Neural progenitor cell (in vitro differentiated cells): ENCODE measurements at regions not wholly inside any gene's neighbourhood (a gene's known extent, or its start where the extent isn't known, plus 50 kb on each side); places are given as distances from the start of the nearest gene placed in this dataset.

Experiments
- DNase-seq: peaks from one replicate; pipeline ENCODE4 v3.0.0-alpha.2; 2016; ENCODE audit warnings: low spot score
- H2AFZ ChIP-seq: fragments of 200-600 bp; sonication (generic); replicated peaks from 2 replicates; pipeline ENCODE4 v1.6.1; 2016; ENCODE audit warnings: antibody characterized with exemption
- H3F3A ChIP-seq: fragments of 200-600 bp; sonication (generic); 2 replicates; pipeline ENCODE4 v1.6.1; 2016; ENCODE audit warnings: antibody characterized with exemption, low read depth
- H3K27ac ChIP-seq: fragments of 200-600 bp; sonication (generic); 2 replicates; pipeline ENCODE4 v1.5.1; 2016; ENCODE audit warnings: mild to moderate bottlenecking
- H3K27me3 ChIP-seq: fragments of 200-600 bp; sonication (generic); 2 replicates; pipeline ENCODE4 v1.6.1; 2016; ENCODE audit warnings: mild to moderate bottlenecking, moderate library complexity
- H3K36me3 ChIP-seq: fragments of 200-600 bp; sonication (generic); 2 replicates; pipeline ENCODE4 v1.5.1; 2016
- H3K4me1 ChIP-seq: fragments of 200-600 bp; sonication (generic); 2 replicates; pipeline ENCODE4 v1.6.1; 2016; ENCODE audit warnings: mixed run types
- H3K4me2 ChIP-seq: fragments of 200-600 bp; sonication (generic); 2 replicates; pipeline ENCODE4 v1.6.1; 2016
- H3K4me3 ChIP-seq: fragments of 200-600 bp; sonication (generic); 2 replicates; pipeline ENCODE4 v1.5.1; 2016
- H3K79me2 ChIP-seq: fragments of 200-600 bp; sonication (generic); 2 replicates; pipeline ENCODE4 v1.6.1; 2016; ENCODE audit warnings: low read depth
- H3K9ac ChIP-seq: fragments of 200-600 bp; sonication (generic); 2 replicates; pipeline ENCODE4 v1.6.1; 2016
- H3K9me3 ChIP-seq: fragments of 200-600 bp; sonication (generic); 2 replicates; pipeline ENCODE4 v1.5.1; 2016; ENCODE audit warnings: low read depth
- H4K20me1 ChIP-seq: fragments of 200-600 bp; sonication (generic); 2 replicates; pipeline ENCODE4 v1.6.1; 2016; ENCODE audit warnings: low read depth
- H3K27ac Mint-ChIP-seq: 3 replicates; pipeline ENCODE4 v1.8.0; 2021; ENCODE audit warnings: mixed read lengths
- H3K27me3 Mint-ChIP-seq: 2 replicates; pipeline ENCODE4 v1.8.0; 2022; ENCODE audit warnings: low read depth, mild to moderate bottlenecking, inconsistent platforms, moderate library complexity, mixed read lengths; ENCODE audit not compliant: insufficient read depth
- H3K36me3 Mint-ChIP-seq: 3 replicates; pipeline ENCODE4 v1.8.0; 2021; ENCODE audit warnings: mixed read lengths
- H3K4me1 Mint-ChIP-seq: 3 replicates; pipeline ENCODE4 v1.8.0; 2021; ENCODE audit warnings: mixed read lengths
- H3K4me3 Mint-ChIP-seq: 3 replicates; pipeline ENCODE4 v1.8.0; 2021; ENCODE audit warnings: mild to moderate bottlenecking, moderate library complexity, mixed read lengths
- H3K9me3 Mint-ChIP-seq: 3 replicates; pipeline ENCODE4 v1.8.0; 2020; ENCODE audit warnings: mixed read lengths
- EZH2 ChIP-seq: fragments of 200-600 bp; sonication (generic); IDR thresholded peaks from 2 replicates; pipeline ENCODE4 v1.6.1; 2017; ENCODE audit warnings: antibody characterized with exemption, mild to moderate bottlenecking, moderate library complexity
- EZH2phosphoT487 ChIP-seq: fragments of 200-600 bp; sonication (generic); IDR thresholded peaks from 2 replicates; pipeline ENCODE4 v1.6.1; 2017; ENCODE audit warnings: antibody characterized with exemption
- TF ChIP-seq, protein P1 (sequence below): fragments of 200-600 bp; sonication (generic); IDR thresholded peaks from 2 replicates; pipeline ENCODE4 v1.5.1; 2017; ENCODE audit warnings: antibody characterized with exemption, mild to moderate bottlenecking

DNA sequence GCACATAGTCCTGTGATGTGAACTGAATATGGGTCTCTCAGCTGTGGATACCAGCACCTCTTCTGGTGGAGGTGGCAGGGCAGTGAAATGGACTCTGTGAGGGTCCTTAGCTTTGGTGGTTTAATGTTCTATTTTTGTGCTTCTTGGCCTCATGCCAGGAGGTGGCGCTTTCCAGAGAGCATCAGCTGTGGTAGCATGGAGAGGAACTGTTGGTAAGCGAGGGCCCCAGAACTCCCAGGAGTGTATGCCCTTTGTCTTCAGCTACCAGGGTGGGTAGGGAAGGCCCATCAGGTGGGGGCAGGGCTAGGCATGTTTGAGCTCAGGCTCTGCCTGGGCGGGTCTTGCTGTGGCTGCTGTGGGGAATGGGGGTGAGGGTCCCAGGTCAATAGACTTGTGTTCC, 241.7 kb downstream of the AEBP2 start:
- Histone ChIP-seq H3K79me2 (no peaks in the 10 kb centered on the region), H3K9me3 (no peaks in the 10 kb centered on the region), H3F3A (no peaks in the 10 kb centered on the region), H3K4me2 (no peak overlapping the region), H3K9ac (no peak overlapping the region), H4K20me1 (no peaks in the 10 kb centered on the region), H3K4me3 (no peak overlapping the region), H3K27me3 (no peaks in the 10 kb centered on the region), H3K27ac (no peak overlapping the region), H2AFZ (no peak overlapping the region), H3K4me1 (no peaks in the 10 kb centered on the region), H3K36me3 (no peaks in the 10 kb centered on the region)
- peaks cover 5% of the 10 kb centered on the region for H3K27me3 Mint-ChIP-seq
- TF ChIP-seq EZH2phosphoT487 (no peak), EZH2 (no peak)
- TF ChIP-seq, protein P1, sequence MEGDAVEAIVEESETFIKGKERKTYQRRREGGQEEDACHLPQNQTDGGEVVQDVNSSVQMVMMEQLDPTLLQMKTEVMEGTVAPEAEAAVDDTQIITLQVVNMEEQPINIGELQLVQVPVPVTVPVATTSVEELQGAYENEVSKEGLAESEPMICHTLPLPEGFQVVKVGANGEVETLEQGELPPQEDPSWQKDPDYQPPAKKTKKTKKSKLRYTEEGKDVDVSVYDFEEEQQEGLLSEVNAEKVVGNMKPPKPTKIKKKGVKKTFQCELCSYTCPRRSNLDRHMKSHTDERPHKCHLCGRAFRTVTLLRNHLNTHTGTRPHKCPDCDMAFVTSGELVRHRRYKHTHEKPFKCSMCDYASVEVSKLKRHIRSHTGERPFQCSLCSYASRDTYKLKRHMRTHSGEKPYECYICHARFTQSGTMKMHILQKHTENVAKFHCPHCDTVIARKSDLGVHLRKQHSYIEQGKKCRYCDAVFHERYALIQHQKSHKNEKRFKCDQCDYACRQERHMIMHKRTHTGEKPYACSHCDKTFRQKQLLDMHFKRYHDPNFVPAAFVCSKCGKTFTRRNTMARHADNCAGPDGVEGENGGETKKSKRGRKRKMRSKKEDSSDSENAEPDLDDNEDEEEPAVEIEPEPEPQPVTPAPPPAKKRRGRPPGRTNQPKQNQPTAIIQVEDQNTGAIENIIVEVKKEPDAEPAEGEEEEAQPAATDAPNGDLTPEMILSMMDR, result no peak
- H3K27ac Mint-ChIP-seq, result no peak overlapping the region
- no peak for DNase-seq
- peaks cover 2% of the 10 kb centered on the region for H3K36me3 Mint-ChIP-seq
- H3K9me3 Mint-ChIP-seq, result peaks cover 32% of the 10 kb centered on the region
- H3K4me3 Mint-ChIP-seq, result no peak overlapping the region
- H3K4me1 Mint-ChIP-seq, result peaks cover 7% of the 10 kb centered on the region

DNA sequence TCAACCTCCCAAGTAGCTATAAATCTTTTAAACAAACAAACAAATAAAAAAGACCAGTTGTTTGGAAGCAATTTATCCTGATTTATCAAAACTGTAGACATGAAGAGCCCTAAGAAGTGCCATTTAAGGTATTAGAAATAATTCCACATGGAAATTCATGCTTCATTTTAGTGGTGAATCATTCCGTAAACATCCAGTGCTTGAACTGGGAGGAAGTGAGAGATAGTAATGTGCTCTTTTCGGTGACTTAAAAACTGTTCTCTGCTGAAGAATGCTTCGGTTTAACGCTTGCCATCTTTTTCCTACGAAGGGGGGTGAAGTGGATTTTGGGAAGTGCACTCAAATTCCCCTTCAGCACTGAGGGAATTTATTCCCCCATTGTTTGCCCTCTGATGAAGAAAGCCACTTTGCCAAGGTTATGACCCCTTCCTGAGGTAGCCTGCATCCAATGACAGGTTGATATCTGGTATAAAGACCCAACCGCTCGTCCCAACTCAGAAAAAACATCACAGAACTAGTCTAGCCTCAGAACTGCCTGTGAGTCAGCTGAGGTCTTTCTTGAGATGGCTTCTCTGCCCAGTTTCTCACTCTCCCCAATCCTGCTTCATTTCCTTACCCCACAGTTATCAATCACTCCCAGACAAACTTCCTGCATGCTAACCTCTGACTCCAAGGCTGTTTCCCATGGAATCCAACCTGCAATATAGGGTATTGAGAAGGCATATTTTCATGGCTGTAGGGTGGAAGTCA, 244.1 kb downstream of the AEBP2 start:
- H3K4me3 ChIP-seq, result no peak overlapping the region
- Mint-ChIP-seq H3K36me3 (peaks cover 2% of the 10 kb centered on the region), H3K4me3 (no peak overlapping the region), H3K9me3 (peaks cover 19% of the 10 kb centered on the region), H3K27me3 (peaks cover 2% of the 10 kb centered on the region), H3K4me1 (peaks cover 7% of the 10 kb centered on the region), H3K27ac (no peak overlapping the region)
- no peaks in the 10 kb centered on the region for H3K9me3 ChIP-seq
- H3K79me2 ChIP-seq, result no peaks in the 10 kb centered on the region
- no peak for TF ChIP-seq EZH2phosphoT487
- TF ChIP-seq EZH2, result no peak
- TF ChIP-seq, protein P1, result no peak
- no peak overlapping the region for H3K27ac ChIP-seq
- DNase-seq, result no peak
- no peaks in the 10 kb centered on the region for H3K27me3 ChIP-seq
- no peaks in the 10 kb centered on the region for H3F3A ChIP-seq
- H4K20me1 ChIP-seq, result no peaks in the 10 kb centered on the region
- H3K4me1 ChIP-seq, result no peaks in the 10 kb centered on the region
- no peaks in the 10 kb centered on the region for H3K36me3 ChIP-seq
- H2AFZ ChIP-seq, result no peak overlapping the region
- no peak overlapping the region for H3K9ac ChIP-seq
- H3K4me2 ChIP-seq, result no peak overlapping the region

DNA sequence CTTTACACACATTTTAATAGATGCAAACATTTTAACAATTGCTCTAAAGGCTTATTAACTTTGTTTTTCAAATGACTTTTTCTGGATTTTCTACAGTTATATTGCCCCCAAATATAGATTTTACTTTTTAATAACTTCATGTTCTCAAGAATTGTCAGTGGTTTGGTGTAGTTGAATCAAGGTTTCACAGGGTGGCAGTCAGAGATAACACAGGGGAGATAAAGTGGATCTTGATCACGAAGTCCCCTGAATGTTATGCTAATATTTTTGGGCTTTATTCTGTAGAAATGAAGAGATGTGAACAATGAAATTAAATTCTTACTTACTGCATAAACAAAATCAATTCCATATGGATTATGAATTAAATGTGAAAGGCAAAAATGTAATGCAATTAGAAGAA, 248.1 kb downstream of the AEBP2 start:
- no peaks in the 10 kb centered on the region for H3K27me3 Mint-ChIP-seq
- TF ChIP-seq, protein P1, result no peak
- TF ChIP-seq EZH2 (no peak), EZH2phosphoT487 (no peak)
- no peaks in the 10 kb centered on the region for H3K79me2 ChIP-seq
- no peak overlapping the region for H3K27ac ChIP-seq
- H3K9me3 ChIP-seq, result no peaks in the 10 kb centered on the region
- no peak overlapping the region for H3K9ac ChIP-seq
- no peak overlapping the region for H3K4me3 ChIP-seq
- no peak overlapping the region for H3K4me3 Mint-ChIP-seq
- H2AFZ ChIP-seq, result no peak overlapping the region
- H3F3A ChIP-seq, result no peaks in the 10 kb centered on the region
- H3K36me3 ChIP-seq, result no peaks in the 10 kb centered on the region
- peaks cover 7% of the 10 kb centered on the region for H3K4me1 Mint-ChIP-seq
- H3K27me3 ChIP-seq, result no peaks in the 10 kb centered on the region
- no peak for DNase-seq
- no peaks in the 10 kb centered on the region for H3K9me3 Mint-ChIP-seq
- no peak overlapping the region for H3K27ac Mint-ChIP-seq
- no peaks in the 10 kb centered on the region for H3K4me1 ChIP-seq
- H3K36me3 Mint-ChIP-seq, result no peaks in the 10 kb centered on the region
- no peak overlapping the region for H3K4me2 ChIP-seq
- H4K20me1 ChIP-seq, result no peaks in the 10 kb centered on the region
